ENCODE measurements at regions not wholly inside any gene's neighbourhood (a gene's known extent, or its start where the extent isn't known, plus 50 kb on each side); places are given as distances from the start of the nearest gene placed in this dataset.

DNA sequence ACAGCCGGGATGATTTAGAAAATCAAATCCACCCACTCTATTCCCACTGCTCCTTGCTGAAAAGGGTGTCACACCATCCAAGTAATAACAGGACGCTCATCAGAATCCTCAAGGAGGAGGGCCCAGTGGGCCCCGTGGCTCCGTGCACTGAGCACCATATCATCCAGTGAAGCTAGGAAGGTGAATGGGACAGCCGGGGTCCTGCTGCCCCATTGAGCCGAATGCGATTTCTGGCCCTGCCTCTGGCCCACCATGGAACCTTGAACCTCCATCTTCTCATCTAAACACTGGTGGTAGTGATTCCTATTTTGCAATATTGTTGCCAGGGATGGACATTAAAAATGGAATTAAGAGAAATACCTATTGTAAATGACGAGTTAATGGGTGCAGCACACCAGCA, 99.1 kb upstream of the SLC6A11 start:
- no peak for ATAC-seq

GRCh38 chr3:10717756-10718155, 98.3 kb upstream of the SLC6A11 start:
- no peak for TF ChIP-seq OSR1 (CRISPR knock-in tag; IDR thresholded peaks at IDR 0.05)
- TF ChIP-seq ZFP30 (CRISPR knock-in tag; IDR thresholded peaks at IDR 0.05), result no peak
- TF ChIP-seq TOX (CRISPR knock-in tag; IDR thresholded peaks at IDR 0.05; ENCODE audit: borderline replicate concordance), result no peak
- TF ChIP-seq ZNF565 (CRISPR knock-in tag; conservative IDR thresholded peaks at IDR 0.05; ENCODE audit: low read depth), result no peak
- TF ChIP-seq PATZ1 (CRISPR knock-in tag; IDR thresholded peaks at IDR 0.05; ENCODE audit: borderline replicate concordance), result no peak
- TF ChIP-seq GLIS3 (CRISPR knock-in tag; IDR thresholded peaks at IDR 0.05), result no peak
- TF ChIP-seq, protein P1, sequence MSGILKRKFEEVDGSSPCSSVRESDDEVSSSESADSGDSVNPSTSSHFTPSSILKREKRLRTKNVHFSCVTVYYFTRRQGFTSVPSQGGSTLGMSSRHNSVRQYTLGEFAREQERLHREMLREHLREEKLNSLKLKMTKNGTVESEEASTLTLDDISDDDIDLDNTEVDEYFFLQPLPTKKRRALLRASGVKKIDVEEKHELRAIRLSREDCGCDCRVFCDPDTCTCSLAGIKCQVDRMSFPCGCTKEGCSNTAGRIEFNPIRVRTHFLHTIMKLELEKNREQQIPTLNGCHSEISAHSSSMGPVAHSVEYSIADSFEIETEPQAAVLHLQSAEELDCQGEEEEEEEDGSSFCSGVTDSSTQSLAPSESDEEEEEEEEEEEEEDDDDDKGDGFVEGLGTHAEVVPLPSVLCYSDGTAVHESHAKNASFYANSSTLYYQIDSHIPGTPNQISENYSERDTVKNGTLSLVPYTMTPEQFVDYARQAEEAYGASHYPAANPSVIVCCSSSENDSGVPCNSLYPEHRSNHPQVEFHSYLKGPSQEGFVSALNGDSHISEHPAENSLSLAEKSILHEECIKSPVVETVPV (CRISPR knock-in tag; IDR thresholded peaks at IDR 0.05), result no peak
- TF ChIP-seq, protein P2, sequence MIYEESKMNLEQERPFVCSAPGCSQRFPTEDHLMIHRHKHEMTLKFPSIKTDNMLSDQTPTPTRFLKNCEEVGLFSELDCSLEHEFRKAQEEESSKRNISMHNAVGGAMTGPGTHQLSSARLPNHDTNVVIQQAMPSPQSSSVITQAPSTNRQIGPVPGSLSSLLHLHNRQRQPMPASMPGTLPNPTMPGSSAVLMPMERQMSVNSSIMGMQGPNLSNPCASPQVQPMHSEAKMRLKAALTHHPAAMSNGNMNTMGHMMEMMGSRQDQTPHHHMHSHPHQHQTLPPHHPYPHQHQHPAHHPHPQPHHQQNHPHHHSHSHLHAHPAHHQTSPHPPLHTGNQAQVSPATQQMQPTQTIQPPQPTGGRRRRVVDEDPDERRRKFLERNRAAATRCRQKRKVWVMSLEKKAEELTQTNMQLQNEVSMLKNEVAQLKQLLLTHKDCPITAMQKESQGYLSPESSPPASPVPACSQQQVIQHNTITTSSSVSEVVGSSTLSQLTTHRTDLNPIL (CRISPR knock-in tag; IDR thresholded peaks at IDR 0.05; ENCODE audit: low read depth), result no peak
- TF ChIP-seq ESRRG (CRISPR knock-in tag; IDR thresholded peaks at IDR 0.05), result no peak
- TF ChIP-seq ISL1 (CRISPR knock-in tag; IDR thresholded peaks at IDR 0.05), result no peak
- no peak for TF ChIP-seq POU6F1 (CRISPR knock-in tag; IDR thresholded peaks at IDR 0.05; ENCODE audit: borderline replicate concordance, low read depth)
- TF ChIP-seq TSHZ2 (CRISPR knock-in tag; IDR thresholded peaks at IDR 0.05), result no peak
- no peak for TF ChIP-seq BACH2 (CRISPR knock-in tag; IDR thresholded peaks at IDR 0.05; ENCODE audit: borderline replicate concordance)
- no peak for TF ChIP-seq PPARA (CRISPR knock-in tag; IDR thresholded peaks at IDR 0.05; ENCODE audit: borderline replicate concordance)
- TF ChIP-seq ZNF70 (CRISPR knock-in tag; IDR thresholded peaks at IDR 0.05), result no peak
- no peak for TF ChIP-seq ZFP3 (CRISPR knock-in tag; IDR thresholded peaks at IDR 0.05)
- TF ChIP-seq TCF4 (CRISPR knock-in tag; IDR thresholded peaks at IDR 0.05; ENCODE audit: borderline replicate concordance), result no peak
- ATAC-seq, result no peak

More for the DNA sequence above, 99.1 kb upstream of the SLC6A11 start:
- TF ChIP-seq BACH2 (CRISPR knock-in tag; IDR thresholded peaks at IDR 0.05; ENCODE audit: borderline replicate concordance) (no peak), OSR1 (CRISPR knock-in tag; IDR thresholded peaks at IDR 0.05) (no peak), ZNF8 (CRISPR knock-in tag; IDR thresholded peaks at IDR 0.05) (no peak), PATZ1 (CRISPR knock-in tag; IDR thresholded peaks at IDR 0.05; ENCODE audit: borderline replicate concordance) (no peak), GLIS3 (CRISPR knock-in tag; IDR thresholded peaks at IDR 0.05) (no peak), ZC3H10 (CRISPR knock-in tag; IDR thresholded peaks at IDR 0.05) (no peak), SNAI2 (CRISPR knock-in tag; IDR thresholded peaks at IDR 0.05) (no peak), ZFP30 (CRISPR knock-in tag; IDR thresholded peaks at IDR 0.05) (no peak), ZNF565 (CRISPR knock-in tag; conservative IDR thresholded peaks at IDR 0.05; ENCODE audit: low read depth) (no peak), ZFP3 (CRISPR knock-in tag; IDR thresholded peaks at IDR 0.05) (no peak), RARB (CRISPR knock-in tag; IDR thresholded peaks at IDR 0.05) (no peak)
- TF ChIP-seq, protein P2 (CRISPR knock-in tag; IDR thresholded peaks at IDR 0.05; ENCODE audit: low read depth), result no peak
- TF ChIP-seq, protein P1 (CRISPR knock-in tag; IDR thresholded peaks at IDR 0.05), result no peak
